ENCODE measurements at regions not wholly inside any gene's neighbourhood (a gene's known extent, or its start where the extent isn't known, plus 50 kb on each side); places are given as distances from the start of the nearest gene placed in this dataset.

GRCh38 chr11:112822478-112823274 lies 138.5 kb upstream of the NCAM1 start:
- DNase-seq, result no peak

- no peak for DNase-seq
Observed at GRCh38 chr11:112826026-112826425, 135.2 kb upstream of the NCAM1 start.

GRCh38 chr11:112826788-112827187 lies 134.4 kb upstream of the NCAM1 start:
- DNase-seq, result no peak

GRCh38 chr11:112828421-112828820 lies 132.8 kb upstream of the NCAM1 start:
- DNase-seq, result no peak

- no peak for DNase-seq
Observed at GRCh38 chr11:112829971-112830654, 131.1 kb upstream of the NCAM1 start.

- DNase-seq, result no peak
Observed at GRCh38 chr11:112831041-112831440, 130.2 kb upstream of the NCAM1 start.

- no peak for DNase-seq
Observed at GRCh38 chr11:112831969-112832766, 129.1 kb upstream of the NCAM1 start.

- peak; percentile 68 for DNase-seq
Observed at GRCh38 chr11:112834277-112834755, 126.9 kb upstream of the NCAM1 start.

- DNase-seq, result no peak
Observed at GRCh38 chr11:112835591-112836255, 125.5 kb upstream of the NCAM1 start.

GRCh38 chr11:112836256-112836602 lies 125.0 kb upstream of the NCAM1 start:
- DNase-seq, result no peak

GRCh38 chr11:112837162-112837826 lies 123.9 kb upstream of the NCAM1 start:
- no peak for DNase-seq

- DNase-seq, result no peak
Observed at GRCh38 chr11:112839051-112839450, 122.2 kb upstream of the NCAM1 start.

- no peak for DNase-seq
Observed at GRCh38 chr11:112841729-112842128, 119.5 kb upstream of the NCAM1 start.

- no peak for DNase-seq
Observed at GRCh38 chr11:112842151-112842550, 119.1 kb upstream of the NCAM1 start.

- peak; percentile 83 for DNase-seq
Observed at GRCh38 chr11:112844517-112844916, 116.7 kb upstream of the NCAM1 start.

- no peak for DNase-seq
Observed at GRCh38 chr11:112847568-112847967, 113.7 kb upstream of the NCAM1 start.

GRCh38 chr11:112852143-112852866 lies 108.9 kb upstream of the NCAM1 start:
- DNase-seq, result no peak

- no peak for DNase-seq
Observed at GRCh38 chr11:112856133-112856532, 105.1 kb upstream of the NCAM1 start.

- no peak for DNase-seq
Observed at GRCh38 chr11:112856591-112856990, 104.6 kb upstream of the NCAM1 start.

GRCh38 chr11:112858289-112859023 lies 102.8 kb upstream of the NCAM1 start:
- no peak for DNase-seq

Data from occipital lobe (tissue), 1 donor.